GM23338 (cell line): ENCODE measurements at regions not wholly inside any gene's neighbourhood (a gene's known extent, or its start where the extent isn't known, plus 50 kb on each side); places are given as distances from the start of the nearest gene placed in this dataset.

Experiments
- ATAC-seq: fragments of 200-7000 bp; cut with Tn5 transposase; 3 replicates; pipeline ENCODE4 v1.9.1; 2020
- DNase-seq: peaks from one replicate; pipeline ENCODE4 v3.0.0-alpha.2; 2015; ENCODE audit warnings: low spot score
- H2AFZ ChIP-seq: fragments of 200-600 bp; sonication (generic); 2 replicates; pipeline ENCODE4 v1.8.0; 2016; ENCODE audit warnings: antibody characterized with exemption, mild to moderate bottlenecking, moderate library complexity
- H3F3A ChIP-seq: fragments of 200-600 bp; sonication (generic); replicated peaks from 2 replicates; pipeline ENCODE4 v1.8.0; 2017; ENCODE audit warnings: antibody characterized with exemption, mixed run types, low read depth
- H3K27ac ChIP-seq: fragments of 200-600 bp; sonication (generic); 2 replicates; pipeline ENCODE4 v1.6.1; 2016; ENCODE audit warnings: low read depth
- H3K27me3 ChIP-seq: fragments of 200-600 bp; sonication (generic); 2 replicates; pipeline ENCODE4 v1.8.0; 2016; ENCODE audit warnings: mild to moderate bottlenecking, mixed run types, moderate library complexity; ENCODE audit not compliant: insufficient read depth
- H3K36me3 ChIP-seq: fragments of 200-600 bp; sonication (generic); 2 replicates; pipeline ENCODE4 v1.8.0; 2016; ENCODE audit warnings: mild to moderate bottlenecking; ENCODE audit not compliant: insufficient read depth
- H3K4me1 ChIP-seq: fragments of 200-600 bp; sonication (generic); 2 replicates; pipeline ENCODE4 v1.8.0; 2016; ENCODE audit warnings: mild to moderate bottlenecking, moderate library complexity; ENCODE audit not compliant: insufficient read depth
- H3K4me2 ChIP-seq: fragments of 200-600 bp; sonication (generic); 2 replicates; pipeline ENCODE4 v1.7.1; 2017; ENCODE audit warnings: mixed run types
- H3K4me3 ChIP-seq: fragments of 200-600 bp; sonication (generic); 2 replicates; pipeline ENCODE4 v1.6.1; 2016; ENCODE audit warnings: mixed run types
- H3K79me2 ChIP-seq: fragments of 200-600 bp; sonication (generic); replicated peaks from 2 replicates; pipeline ENCODE4 v1.8.0; 2017; ENCODE audit warnings: mild to moderate bottlenecking; ENCODE audit not compliant: insufficient read depth
- H3K9me2 ChIP-seq: fragments of 200-600 bp; sonication (generic); 2 replicates; pipeline ENCODE4 v1.8.0; 2017; ENCODE audit not compliant: insufficient read depth
- H4K20me1 ChIP-seq: fragments of 200-600 bp; sonication (generic); replicated peaks from 2 replicates; pipeline ENCODE4 v1.8.0; 2017; ENCODE audit warnings: mild to moderate bottlenecking; ENCODE audit not compliant: insufficient read depth
- H3K27ac Mint-ChIP-seq: 2 replicates; pipeline ENCODE4 v1.8.0; 2020; ENCODE audit warnings: inconsistent platforms, mild to moderate bottlenecking, moderate library complexity, mixed read lengths
- H3K27me3 Mint-ChIP-seq: 3 replicates; pipeline ENCODE4 v1.8.0; 2022; ENCODE audit warnings: low read depth, mild to moderate bottlenecking, moderate library complexity, mixed read lengths, inconsistent platforms; ENCODE audit not compliant: insufficient read depth, poor library complexity
- H3K36me3 Mint-ChIP-seq: 3 replicates; pipeline ENCODE4 v1.8.0; 2021; ENCODE audit warnings: low read depth, mild to moderate bottlenecking, inconsistent platforms, moderate library complexity, mixed read lengths
- H3K4me1 Mint-ChIP-seq: 3 replicates; pipeline ENCODE4 v1.8.0; 2020; ENCODE audit warnings: mild to moderate bottlenecking, inconsistent platforms, mixed read lengths
- H3K4me3 Mint-ChIP-seq: 3 replicates; pipeline ENCODE4 v1.8.0; 2021; ENCODE audit warnings: moderate library complexity, mild to moderate bottlenecking, inconsistent platforms, mixed read lengths
- H3K9me3 Mint-ChIP-seq: 3 replicates; pipeline ENCODE4 v1.8.0; 2020; ENCODE audit warnings: moderate library complexity, mild to moderate bottlenecking, inconsistent platforms, mixed read lengths
- ETS1 ChIP-seq: IDR thresholded peaks from 2 replicates; pipeline ENCODE4 v1.6.1; 2016; ENCODE audit warnings: antibody characterized with exemption
- EZH2 ChIP-seq: fragments of 200-600 bp; sonication (generic); IDR thresholded peaks from one replicate; pipeline ENCODE4 v1.8.0; 2017; ENCODE audit warnings: antibody characterized with exemption, mild to moderate bottlenecking, low read depth; ENCODE audit not compliant: unreplicated experiment
- EZH2phosphoT487 ChIP-seq: fragments of 200-600 bp; sonication (generic); IDR thresholded peaks from one replicate; pipeline ENCODE4 v1.8.1; 2018; ENCODE audit warnings: antibody characterized with exemption; ENCODE audit not compliant: unreplicated experiment
- NANOG ChIP-seq: IDR thresholded peaks from 2 replicates; pipeline ENCODE4 v1.6.1; 2016; ENCODE audit warnings: antibody characterized with exemption, borderline replicate concordance
- POLR2AphosphoS5 ChIP-seq: IDR thresholded peaks from 2 replicates; pipeline ENCODE4 v1.6.1; 2016; ENCODE audit warnings: antibody characterized with exemption, low read depth
- REST ChIP-seq: IDR thresholded peaks from one replicate; pipeline ENCODE4 v1.6.1; 2018; ENCODE audit warnings: antibody characterized with exemption; ENCODE audit not compliant: unreplicated experiment
- ZNF114 ChIP-seq: fragments of 250-450 bp; sonication (Bioruptor Pico); IDR thresholded peaks from 2 replicates; pipeline ENCODE4 v1.5.0; 2020; ENCODE audit warnings: mild to moderate bottlenecking, moderate library complexity
- TF ChIP-seq, protein P1 (sequence below), 2 experiments: fragments of 200-600 bp in 1 of 2; sonication (generic) in 1 of 2; conservative IDR thresholded peaks; 2 replicates each; pipeline versions ENCODE4 v1.5.1 to v1.6.1; 2016 to 2017; ENCODE audit warnings: antibody characterized with exemption in 2 of 2, low read depth in 2 of 2, mild to moderate bottlenecking in 2 of 2, moderate library complexity in 1 of 2

DNA sequence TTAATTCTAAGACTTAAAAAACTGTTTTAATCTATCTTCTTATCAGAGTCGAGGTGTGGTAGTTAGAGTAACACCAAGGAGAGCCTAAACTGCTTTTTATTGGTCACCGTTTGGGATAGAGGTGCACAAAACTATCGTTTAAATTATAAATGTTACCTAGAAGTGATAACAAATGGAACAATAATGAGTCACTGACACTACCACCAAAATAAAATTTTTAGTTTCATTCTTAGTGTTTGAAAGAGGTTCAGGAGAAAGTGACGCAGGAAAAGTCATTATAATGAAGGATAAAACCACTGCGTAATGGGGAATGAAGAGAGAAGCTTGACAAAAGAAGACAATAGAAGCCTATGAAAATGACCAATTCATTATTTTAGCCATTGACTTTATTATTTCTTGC, 158.2 kb downstream of the COX18 start:
- Mint-ChIP-seq H3K27ac (no peak overlapping the region), H3K4me1 (peaks cover 7% of the 10 kb centered on the region), H3K9me3 (no peaks in the 10 kb centered on the region), H3K27me3 (peaks cover 1% of the 10 kb centered on the region), H3K4me3 (no peak overlapping the region), H3K36me3 (no peaks in the 10 kb centered on the region)
- Histone ChIP-seq H3K4me2 (no peak overlapping the region), H4K20me1 (no peaks in the 10 kb centered on the region), H3K4me3 (no peak overlapping the region), H3K9me2 (peaks cover 8% of the 10 kb centered on the region), H3K27ac (no peak overlapping the region), H3F3A (no peaks in the 10 kb centered on the region), H3K27me3 (no peaks in the 10 kb centered on the region), H2AFZ (no peak overlapping the region), H3K79me2 (no peaks in the 10 kb centered on the region), H3K36me3 (no peaks in the 10 kb centered on the region), H3K4me1 (0 out of 2 replicates have a peak, but pooled peaks cover 3% of the 10 kb centered on the region)
- TF ChIP-seq NANOG (no peak), EZH2phosphoT487 (no peak), EZH2 (no peak)
- ATAC-seq (no peak), DNase-seq (no peak)

DNA sequence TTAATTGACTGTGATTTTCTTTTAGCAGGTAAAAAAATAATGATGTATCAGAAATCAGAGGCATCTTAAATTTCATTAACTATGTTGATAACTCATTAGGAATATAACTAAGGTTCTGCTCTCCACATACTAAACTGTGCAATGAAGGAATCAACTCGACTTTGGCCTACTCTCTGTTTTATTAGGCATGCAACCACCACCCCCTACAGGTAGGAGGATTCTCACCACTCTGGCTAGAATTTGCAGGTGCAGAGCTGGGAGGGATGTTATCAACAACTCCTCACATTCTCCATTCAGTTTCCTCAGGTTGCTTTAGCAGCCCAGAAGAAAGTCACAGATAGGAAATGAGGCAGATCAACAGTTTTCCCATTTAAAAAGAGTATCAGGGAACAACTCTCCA, 160.1 kb downstream of the COX18 start:
- no peak overlapping the region for H3K4me3 ChIP-seq
- H3K79me2 ChIP-seq: no peaks in the 10 kb centered on the region
- no peaks in the 10 kb centered on the region for H3K4me1 ChIP-seq
- H3K27ac ChIP-seq: no peak overlapping the region
- H4K20me1 ChIP-seq: no peaks in the 10 kb centered on the region
- no peak overlapping the region for H3K27ac Mint-ChIP-seq
- DNase-seq (peak; percentile 77), ATAC-seq (peak; percentile 91)
- no peaks in the 10 kb centered on the region for H3K4me1 Mint-ChIP-seq
- H3K9me2 ChIP-seq: peaks cover 13% of the 10 kb centered on the region
- no peaks in the 10 kb centered on the region for H3K36me3 ChIP-seq
- H3K4me2 ChIP-seq: no peak overlapping the region
- no peak overlapping the region for H2AFZ ChIP-seq
- TF ChIP-seq ETS1 (no peak), ZNF114 (CRISPR knock-in tag) (no peak), POLR2AphosphoS5 (no peak), REST (no peak)
- TF ChIP-seq, protein P1, sequence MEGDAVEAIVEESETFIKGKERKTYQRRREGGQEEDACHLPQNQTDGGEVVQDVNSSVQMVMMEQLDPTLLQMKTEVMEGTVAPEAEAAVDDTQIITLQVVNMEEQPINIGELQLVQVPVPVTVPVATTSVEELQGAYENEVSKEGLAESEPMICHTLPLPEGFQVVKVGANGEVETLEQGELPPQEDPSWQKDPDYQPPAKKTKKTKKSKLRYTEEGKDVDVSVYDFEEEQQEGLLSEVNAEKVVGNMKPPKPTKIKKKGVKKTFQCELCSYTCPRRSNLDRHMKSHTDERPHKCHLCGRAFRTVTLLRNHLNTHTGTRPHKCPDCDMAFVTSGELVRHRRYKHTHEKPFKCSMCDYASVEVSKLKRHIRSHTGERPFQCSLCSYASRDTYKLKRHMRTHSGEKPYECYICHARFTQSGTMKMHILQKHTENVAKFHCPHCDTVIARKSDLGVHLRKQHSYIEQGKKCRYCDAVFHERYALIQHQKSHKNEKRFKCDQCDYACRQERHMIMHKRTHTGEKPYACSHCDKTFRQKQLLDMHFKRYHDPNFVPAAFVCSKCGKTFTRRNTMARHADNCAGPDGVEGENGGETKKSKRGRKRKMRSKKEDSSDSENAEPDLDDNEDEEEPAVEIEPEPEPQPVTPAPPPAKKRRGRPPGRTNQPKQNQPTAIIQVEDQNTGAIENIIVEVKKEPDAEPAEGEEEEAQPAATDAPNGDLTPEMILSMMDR (conservative IDR thresholded peaks at IDR 0.05; ENCODE audit: low read depth in 2 of 2): peak; percentile 77 to 83
- no peaks in the 10 kb centered on the region for H3K9me3 Mint-ChIP-seq
- no peaks in the 10 kb centered on the region for H3K36me3 Mint-ChIP-seq
- peaks cover 1% of the 10 kb centered on the region for H3K27me3 Mint-ChIP-seq
- H3F3A ChIP-seq: no peaks in the 10 kb centered on the region
- H3K4me3 Mint-ChIP-seq: no peak overlapping the region
- no peaks in the 10 kb centered on the region for H3K27me3 ChIP-seq
